Gastrocnemius medialis (tissue), 4 donors: ENCODE measurements at regions not wholly inside any gene's neighbourhood (a gene's known extent, or its start where the extent isn't known, plus 50 kb on each side); places are given as distances from the start of the nearest gene placed in this dataset.

Experiments used
- ATAC-seq, 2 donors: fragments of 150-250 bp; one replicate each; pipeline ENCODE4 v1.9.1; 2016
- DNase-seq, 2 donors: peaks; one replicate each; pipeline ENCODE4 v3.0.0-alpha.2; 2019
- H3K27ac ChIP-seq, 4 donors: fragments of 200-600 bp; sonication (generic); 1 replicate in 1 of 4; 2 replicates in 3 of 4; pipeline ENCODE4 v1.5.1; 2016 to 2018; ENCODE audit warnings: mild to moderate bottlenecking in 2 of 4, moderate library complexity in 1 of 4
- H3K27me3 ChIP-seq, 3 donors: fragments of 200-600 bp; sonication (generic) in 2 of 3; 1 replicate in 1 of 3; 2 replicates in 2 of 3; pipeline versions ENCODE4 v1.5.1 to v1.6.0; 2016 to 2019; ENCODE audit warnings: mild to moderate bottlenecking in 1 of 3, moderate library complexity in 1 of 3
- H3K36me3 ChIP-seq, 2 donors: fragments of 200-600 bp; sonication (generic) in 1 of 2; one replicate each; pipeline ENCODE4 v1.5.1; 2017 to 2018
- H3K4me1 ChIP-seq, 2 donors: fragments of 200-600 bp; sonication (generic) in 1 of 2; one replicate each; pipeline ENCODE4 v1.5.1; 2016 to 2017; ENCODE audit warnings: mild to moderate bottlenecking in 2 of 2
- H3K4me3 ChIP-seq, 4 donors: fragments of 200-600 bp; sonication (generic) in 3 of 4; 1 replicate in 1 of 4; 2 replicates in 3 of 4; pipeline ENCODE4 v1.5.1; 2016 to 2019; ENCODE audit warnings: mild to moderate bottlenecking in 2 of 4
- H3K9me3 ChIP-seq, 3 donors: fragments of 200-600 bp; sonication (generic) in 2 of 3; 1 replicate in 1 of 3; 2 replicates in 2 of 3; pipeline ENCODE4 v1.5.1; 2016 to 2019
- POLR2A ChIP-seq, 2 donors: fragments of 450-650 bp; IDR thresholded peaks; one replicate each; pipeline ENCODE4 v1.6.1; 2017; ENCODE audit warnings: antibody characterized with exemption in 2 of 2, mild to moderate bottlenecking in 2 of 2, moderate library complexity in 2 of 2
- in situ Hi-C, 4 donors: fragments of 200-750 bp; cut with MboI; loops; one replicate each; pipeline versions ENCODE4 v1.15.0 to v1.8.0; 2017; ENCODE audit warnings: low sequenced_read_pairs in 4 of 4
- intact Hi-C: fragments of 100-400 bp; cut with DNase I; formaldehyde crosslinking; loops from one replicate; pipeline ENCODE4 v1.15.1; 2023; ENCODE audit warnings: low total_unique reads
- TF ChIP-seq, protein P1 (sequence below), 5 experiments: fragments of 450-650 bp in 3 of 5; fragments of 200-600 bp in 2 of 5; sonication (generic) in 2 of 5; IDR thresholded peaks in 4 of 5; conservative IDR thresholded peaks in 1 of 5; 1 replicate in 4 of 5; 2 replicates in 1 of 5; pipeline ENCODE4 v1.5.1; 2016 to 2019; ENCODE audit warnings: antibody characterized with exemption in 5 of 5, mild to moderate bottlenecking in 3 of 5, moderate library complexity in 3 of 5

DNA sequence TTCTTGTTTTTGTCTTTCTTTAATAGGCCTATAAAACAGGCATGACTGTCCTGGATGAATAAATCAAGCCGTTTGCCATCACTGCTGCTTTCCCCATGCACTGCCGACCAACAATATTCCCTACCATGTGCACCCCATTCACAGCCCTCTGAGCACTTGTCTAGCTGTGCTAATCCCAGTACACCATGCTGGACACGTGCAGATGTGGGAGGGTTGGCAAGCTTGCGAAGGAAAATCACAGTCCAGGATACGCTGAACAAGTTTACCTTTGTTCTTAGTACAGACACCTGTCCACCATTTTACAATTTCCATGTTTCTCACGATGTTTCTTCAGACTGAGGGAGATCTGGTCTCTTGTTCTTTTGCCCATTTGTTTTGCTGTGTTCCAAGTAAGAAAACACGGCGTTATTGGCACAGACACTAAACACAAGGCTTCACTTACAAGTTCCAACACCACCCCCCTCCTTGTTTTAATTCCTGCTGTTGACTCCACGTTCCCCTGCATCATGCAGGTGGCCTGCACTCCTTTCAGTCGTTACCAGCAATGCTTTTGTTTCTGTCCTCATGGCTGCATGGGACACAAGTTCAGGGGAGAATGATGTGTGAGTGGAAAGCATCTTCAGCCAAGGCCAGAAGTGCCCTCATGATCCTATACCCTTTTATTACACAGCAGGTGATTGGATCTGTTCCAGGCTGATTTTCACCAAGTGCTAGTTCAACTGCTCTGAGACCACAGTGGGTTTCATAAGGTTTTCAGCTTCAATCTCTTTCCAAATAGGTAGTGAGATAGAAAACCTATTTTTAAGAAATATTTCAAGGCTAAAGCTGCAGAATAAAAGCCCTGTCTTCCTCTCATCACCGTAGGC lies 608.9 kb downstream of the IRX1 start:
- no peak overlapping the region for H3K27ac ChIP-seq
- intact Hi-C loops = no loop called here
- H3K27me3 ChIP-seq = no peaks in the 10 kb centered on the region
- in situ Hi-C loops = no loop called here
- no peaks in the 10 kb centered on the region for H3K9me3 ChIP-seq
- no peaks in the 10 kb centered on the region for H3K36me3 ChIP-seq
- no peak for TF ChIP-seq POLR2A (IDR thresholded peaks at IDR 0.05)
- TF ChIP-seq, protein P1, sequence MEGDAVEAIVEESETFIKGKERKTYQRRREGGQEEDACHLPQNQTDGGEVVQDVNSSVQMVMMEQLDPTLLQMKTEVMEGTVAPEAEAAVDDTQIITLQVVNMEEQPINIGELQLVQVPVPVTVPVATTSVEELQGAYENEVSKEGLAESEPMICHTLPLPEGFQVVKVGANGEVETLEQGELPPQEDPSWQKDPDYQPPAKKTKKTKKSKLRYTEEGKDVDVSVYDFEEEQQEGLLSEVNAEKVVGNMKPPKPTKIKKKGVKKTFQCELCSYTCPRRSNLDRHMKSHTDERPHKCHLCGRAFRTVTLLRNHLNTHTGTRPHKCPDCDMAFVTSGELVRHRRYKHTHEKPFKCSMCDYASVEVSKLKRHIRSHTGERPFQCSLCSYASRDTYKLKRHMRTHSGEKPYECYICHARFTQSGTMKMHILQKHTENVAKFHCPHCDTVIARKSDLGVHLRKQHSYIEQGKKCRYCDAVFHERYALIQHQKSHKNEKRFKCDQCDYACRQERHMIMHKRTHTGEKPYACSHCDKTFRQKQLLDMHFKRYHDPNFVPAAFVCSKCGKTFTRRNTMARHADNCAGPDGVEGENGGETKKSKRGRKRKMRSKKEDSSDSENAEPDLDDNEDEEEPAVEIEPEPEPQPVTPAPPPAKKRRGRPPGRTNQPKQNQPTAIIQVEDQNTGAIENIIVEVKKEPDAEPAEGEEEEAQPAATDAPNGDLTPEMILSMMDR (IDR thresholded peaks at IDR 0.05 in 4 of 5, conservative IDR thresholded peaks at IDR 0.05 in 1 of 5) = no peak
- no peak for DNase-seq
- ATAC-seq = peak; percentile 27 to 62
- no peak overlapping the region for H3K4me3 ChIP-seq
- H3K4me1 ChIP-seq = no peaks in the 10 kb centered on the region

DNA sequence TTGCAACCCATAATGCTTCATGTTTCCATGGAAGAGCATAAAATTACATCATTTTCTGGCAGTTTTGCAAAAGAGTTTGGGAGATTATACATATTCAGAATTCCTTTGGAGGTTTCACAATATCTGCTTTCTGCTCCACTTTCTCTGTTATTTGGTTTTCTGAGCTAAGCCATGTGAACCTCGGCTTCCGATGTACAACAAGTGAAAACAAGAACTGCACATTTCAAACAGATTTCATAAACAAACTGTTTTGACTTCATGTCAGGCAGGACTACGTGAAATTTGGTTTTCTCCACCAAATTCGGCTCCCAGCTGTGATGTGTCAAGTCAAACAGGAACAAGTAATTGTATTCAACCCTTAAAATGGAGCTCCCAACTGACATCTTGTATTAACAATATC lies 609.8 kb downstream of the IRX1 start:
- intact Hi-C loops (no loop called here), in situ Hi-C loops (no loop called here)
- Histone ChIP-seq H3K9me3 (no peaks in the 10 kb centered on the region), H3K27ac (peak overlapping the region in 2 of 4 donors; percentile 28 to 29), H3K4me1 (no peaks in the 10 kb centered on the region), H3K4me3 (no peak overlapping the region), H3K36me3 (no peaks in the 10 kb centered on the region), H3K27me3 (no peaks in the 10 kb centered on the region)
- TF ChIP-seq, protein P1 (IDR thresholded peaks at IDR 0.05 in 4 of 5, conservative IDR thresholded peaks at IDR 0.05 in 1 of 5) = no peak
- TF ChIP-seq POLR2A (IDR thresholded peaks at IDR 0.05) = no peak
- ATAC-seq (peak; percentile 51 to 57), DNase-seq (no peak)

- no peak for TF ChIP-seq POLR2A (IDR thresholded peaks at IDR 0.05)
- TF ChIP-seq, protein P1 (IDR thresholded peaks at IDR 0.05 in 4 of 5, conservative IDR thresholded peaks at IDR 0.05 in 1 of 5) = no peak
- peak overlapping the region in 2 of 4 donors; percentile 28 to 29 for H3K27ac ChIP-seq
- in situ Hi-C loops (no loop called here), intact Hi-C loops (no loop called here)
- H3K27me3 ChIP-seq = no peaks in the 10 kb centered on the region
- no peaks in the 10 kb centered on the region for H3K9me3 ChIP-seq
- H3K4me1 ChIP-seq = no peaks in the 10 kb centered on the region
- no peak for ATAC-seq
- H3K4me3 ChIP-seq = no peak overlapping the region
- no peaks in the 10 kb centered on the region for H3K36me3 ChIP-seq
- no peak for DNase-seq
Observed at GRCh38 chr5:4206127-4206526, 610.5 kb downstream of the IRX1 start.

DNA sequence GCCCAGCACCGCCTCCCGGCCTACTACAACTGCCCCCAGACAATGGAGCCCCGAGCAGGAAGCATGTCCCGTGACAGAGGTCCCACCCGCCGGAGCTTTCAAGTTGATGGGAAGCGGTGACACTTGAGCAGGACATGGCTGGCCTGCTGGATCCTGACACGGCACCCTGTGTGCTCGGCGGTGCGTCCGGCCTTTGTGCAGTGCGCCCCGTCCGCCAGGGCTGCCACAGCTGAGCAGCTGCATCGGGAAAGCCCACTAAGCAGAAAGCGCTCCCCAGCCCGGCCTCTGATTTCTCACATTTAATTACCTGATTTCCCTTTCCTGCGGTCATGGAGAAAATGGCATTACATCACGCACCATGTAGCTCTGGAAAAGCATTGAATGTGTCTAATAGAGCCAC lies 611.9 kb downstream of the IRX1 start:
- Histone ChIP-seq H3K4me1 (no peaks in the 10 kb centered on the region), H3K9me3 (no peaks in the 10 kb centered on the region), H3K27me3 (no peaks in the 10 kb centered on the region), H3K36me3 (no peaks in the 10 kb centered on the region), H3K4me3 (no peak overlapping the region), H3K27ac (no peak overlapping the region)
- TF ChIP-seq, protein P1 (IDR thresholded peaks at IDR 0.05 in 4 of 5, conservative IDR thresholded peaks at IDR 0.05 in 1 of 5) = no peak
- no peak for TF ChIP-seq POLR2A (IDR thresholded peaks at IDR 0.05)
- DNase-seq = no peak
- intact Hi-C loops = no loop called here
- in situ Hi-C loops = no loop called here
- ATAC-seq = no peak
